SK-N-SH treated with all-trans-retinoic acid at 6 μM for 48 hours (cell line): ENCODE measurements at regions not wholly inside any gene's neighbourhood (a gene's known extent, or its start where the extent isn't known, plus 50 kb on each side); places are given as distances from the start of the nearest gene placed in this dataset.

Source experiments
- ARNTL ChIP-seq: fragments of 450-650 bp; formaldehyde crosslinking; IDR thresholded peaks from 2 replicates; pipeline ENCODE4 v1.5.0; 2020; ENCODE audit warnings: low read depth, mild to moderate bottlenecking, moderate library complexity, borderline replicate concordance
- CREB5 ChIP-seq: fragments of 250-450 bp; sonication (Bioruptor Pico); IDR thresholded peaks from 2 replicates; pipeline ENCODE4 v1.5.1; 2020; ENCODE audit warnings: low read depth, mild to moderate bottlenecking, moderate library complexity
- CSDC2 ChIP-seq: fragments of 250-450 bp; sonication (Bioruptor Pico); IDR thresholded peaks from 2 replicates; pipeline ENCODE4 v1.5.0; 2020; ENCODE audit warnings: mild to moderate bottlenecking, moderate library complexity
- CSRNP3 ChIP-seq: fragments of 250-450 bp; sonication (Bioruptor Pico); IDR thresholded peaks from 2 replicates; pipeline ENCODE4 v1.5.1; 2021; ENCODE audit warnings: mild to moderate bottlenecking, moderate library complexity
- ISL1 ChIP-seq: fragments of 250-450 bp; sonication (Bioruptor Pico); IDR thresholded peaks from 2 replicates; pipeline ENCODE4 v2.1.2; 2022; ENCODE audit warnings: mild to moderate bottlenecking, moderate library complexity
- OSR1 ChIP-seq: fragments of 250-450 bp; sonication (Bioruptor Pico); IDR thresholded peaks from 2 replicates; pipeline ENCODE4 v1.8.0; 2022; ENCODE audit warnings: moderate library complexity, mild to moderate bottlenecking, inconsistent platforms
- PATZ1 ChIP-seq: fragments of 250-450 bp; sonication (Bioruptor Pico); IDR thresholded peaks from 2 replicates; pipeline ENCODE4 v1.8.0; 2020; ENCODE audit warnings: mild to moderate bottlenecking, moderate library complexity, borderline replicate concordance
- POU6F1 ChIP-seq: fragments of 250-450 bp; sonication (Bioruptor Pico); IDR thresholded peaks from 2 replicates; pipeline ENCODE4 v1.8.0; 2021; ENCODE audit warnings: low read depth, mild to moderate bottlenecking, moderate library complexity, borderline replicate concordance
- ZC3H10 ChIP-seq: fragments of 250-450 bp; sonication (Bioruptor Pico); IDR thresholded peaks from 2 replicates; pipeline ENCODE4 v1.5.1; 2021; ENCODE audit warnings: mild to moderate bottlenecking, moderate library complexity
- ZFP3 ChIP-seq: fragments of 250-450 bp; sonication (Bioruptor Pico); IDR thresholded peaks from 2 replicates; pipeline ENCODE4 v1.5.0; 2020; ENCODE audit warnings: mild to moderate bottlenecking, moderate library complexity
- ZFP30 ChIP-seq: fragments of 450-650 bp; formaldehyde crosslinking; IDR thresholded peaks from 2 replicates; pipeline ENCODE4 v1.5.0; 2022; ENCODE audit warnings: mild to moderate bottlenecking, moderate library complexity
- ZNF70 ChIP-seq: fragments of 450-650 bp; formaldehyde crosslinking; IDR thresholded peaks from 2 replicates; pipeline ENCODE4 v1.5.0; 2020; ENCODE audit warnings: mild to moderate bottlenecking, moderate library complexity

GRCh38 chr10:4459531-4459930, 366.5 kb upstream of the AKR1E2 start:
- TF ChIP-seq CREB5 (CRISPR knock-in tag) (no peak), CSRNP3 (CRISPR knock-in tag) (no peak), ZFP3 (CRISPR knock-in tag) (no peak), POU6F1 (no peak), CSDC2 (no peak), ARNTL (CRISPR knock-in tag) (no peak), ZC3H10 (CRISPR knock-in tag) (no peak), ISL1 (CRISPR knock-in tag) (no peak), ZFP30 (no peak), OSR1 (CRISPR knock-in tag) (no peak), ZNF70 (CRISPR knock-in tag) (no peak), PATZ1 (CRISPR knock-in tag) (no peak)
